ENCODE measurements at regions not wholly inside any gene's neighbourhood (a gene's known extent, or its start where the extent isn't known, plus 50 kb on each side); places are given as distances from the start of the nearest gene placed in this dataset.

- no peak overlapping the region for H3K4me2 ChIP-seq (ENCODE audit: low read length)
- H3K4me1 ChIP-seq (ENCODE audit: insufficient read depth, low read length, poor library complexity, severe bottlenecking), result no peaks in the 10 kb centered on the region
- no peak for DNase-seq (ENCODE audit: low spot score)
- no peak overlapping the region for H3K4me3 ChIP-seq (ENCODE audit: low read depth, low read length, poor library complexity, severe bottlenecking)
- ChIA-PET POLR2A (interaction anchor here (1.0 kb wide), 2 partner anchors 15 to 27 kb away, joined by 3 read pairs; no protein-coding TSS in a partner anchor), CTCF (ENCODE audit: unreplicated experiment) (no interaction called here)
- no peak for TF ChIP-seq CTCF (conservative IDR thresholded peaks at IDR 0.05; ENCODE audit: low read length)
- TF ChIP-seq EZH2phosphoT487 (IDR thresholded peaks at IDR 0.05; ENCODE audit: borderline replicate concordance, low read depth, low read length), result no peak
- no peaks in the 10 kb centered on the region for H3K79me2 ChIP-seq (ENCODE audit: insufficient read depth, low read depth, low read length)
- no TSS peak for BruUV-seq (replicated peaks)
- H2AFZ ChIP-seq (ENCODE audit: low read length), result no peak overlapping the region
- no peaks in the 10 kb centered on the region for H3K9me3 ChIP-seq (ENCODE audit: low read length)
- no peaks in the 10 kb centered on the region for H3K36me3 ChIP-seq (ENCODE audit: insufficient read depth, low read length)
- no peak overlapping the region for H3K27ac ChIP-seq (ENCODE audit: low read depth, low read length, poor library complexity, severe bottlenecking)
- intact Hi-C loops (cut with micrococcal nuclease; ENCODE audit: unreplicated experiment), result no loop called here
- no peaks in the 10 kb centered on the region for H4K20me1 ChIP-seq (ENCODE audit: insufficient read depth, low read length)
- no peaks in the 10 kb centered on the region for H3K9me2 ChIP-seq (ENCODE audit: insufficient read depth, low read length)
Measured at GRCh38 chr13:29908416-29909080, 58.1 kb upstream of the UBL3 start.

GRCh38 chr13:29907670-29908069 lies 57.3 kb upstream of the UBL3 start:
- Histone ChIP-seq H3K27ac (ENCODE audit: low read depth, low read length, poor library complexity, severe bottlenecking) (no peak overlapping the region), H3K36me3 (ENCODE audit: insufficient read depth, low read length) (no peaks in the 10 kb centered on the region), H3K79me2 (ENCODE audit: insufficient read depth, low read depth, low read length) (no peaks in the 10 kb centered on the region), H4K20me1 (ENCODE audit: insufficient read depth, low read length) (no peaks in the 10 kb centered on the region), H3K4me2 (ENCODE audit: low read length) (no peak overlapping the region), H3K9me2 (ENCODE audit: insufficient read depth, low read length) (no peaks in the 10 kb centered on the region), H3K4me3 (ENCODE audit: low read depth, low read length, poor library complexity, severe bottlenecking) (no peak overlapping the region), H3K4me1 (ENCODE audit: insufficient read depth, low read length, poor library complexity, severe bottlenecking) (no peaks in the 10 kb centered on the region), H2AFZ (ENCODE audit: low read length) (no peak overlapping the region), H3K9me3 (ENCODE audit: low read length) (no peaks in the 10 kb centered on the region)
- ChIA-PET POLR2A (interaction anchor here (0.6 to 1.0 kb wide), 3 partner anchors 14 to 46 kb away, joined by 3 read pairs; no protein-coding TSS in a partner anchor), CTCF (ENCODE audit: unreplicated experiment) (no interaction called here)
- no peak for DNase-seq (ENCODE audit: low spot score)
- intact Hi-C loops (cut with micrococcal nuclease; ENCODE audit: unreplicated experiment), result no loop called here
- TF ChIP-seq CTCF (conservative IDR thresholded peaks at IDR 0.05; ENCODE audit: low read length) (no peak), EZH2phosphoT487 (IDR thresholded peaks at IDR 0.05; ENCODE audit: borderline replicate concordance, low read depth, low read length) (no peak)
- BruUV-seq (replicated peaks), result no TSS peak

GRCh38 chr13:29906432-29907011 lies 56.1 kb upstream of the UBL3 start:
- H3K27ac ChIP-seq (ENCODE audit: low read depth, low read length, poor library complexity, severe bottlenecking), result no peak overlapping the region
- H4K20me1 ChIP-seq (ENCODE audit: insufficient read depth, low read length), result no peaks in the 10 kb centered on the region
- no peaks in the 10 kb centered on the region for H3K79me2 ChIP-seq (ENCODE audit: insufficient read depth, low read depth, low read length)
- POLR2A ChIA-PET, result no interaction called here
- no peaks in the 10 kb centered on the region for H3K9me3 ChIP-seq (ENCODE audit: low read length)
- H2AFZ ChIP-seq (ENCODE audit: low read length), result no peak overlapping the region
- no peaks in the 10 kb centered on the region for H3K4me1 ChIP-seq (ENCODE audit: insufficient read depth, low read length, poor library complexity, severe bottlenecking)
- no peak for TF ChIP-seq CTCF (conservative IDR thresholded peaks at IDR 0.05; ENCODE audit: low read length)
- TF ChIP-seq EZH2phosphoT487 (IDR thresholded peaks at IDR 0.05; ENCODE audit: borderline replicate concordance, low read depth, low read length), result no peak
- no peak for DNase-seq (ENCODE audit: low spot score)
- CTCF ChIA-PET (ENCODE audit: unreplicated experiment), result no interaction called here
- H3K9me2 ChIP-seq (ENCODE audit: insufficient read depth, low read length), result no peaks in the 10 kb centered on the region
- no TSS peak for BruUV-seq (replicated peaks)
- H3K36me3 ChIP-seq (ENCODE audit: insufficient read depth, low read length), result no peaks in the 10 kb centered on the region
- intact Hi-C loops (cut with micrococcal nuclease; ENCODE audit: unreplicated experiment), result no loop called here
- no peak overlapping the region for H3K4me3 ChIP-seq (ENCODE audit: low read depth, low read length, poor library complexity, severe bottlenecking)
- no peak overlapping the region for H3K4me2 ChIP-seq (ENCODE audit: low read length)

All from OCI-LY7 (cell line).